Activated naive CD4-positive, alpha-beta T cell treated with anti-CD3 and anti-CD28 coated beads for 36 hours (primary cell): ENCODE measurements at regions not wholly inside any gene's neighbourhood (a gene's known extent, or its start where the extent isn't known, plus 50 kb on each side); places are given as distances from the start of the nearest gene placed in this dataset.

ENCODE experiments used
- CTCF ChIA-PET: fragments of 350-600 bp; sonication (Branson Sonifier 250); formaldehyde crosslinking; loops from one replicate; lab custom pipeline; 2021; ENCODE audit warnings: antibody characterized with exemption; lab: Charles Lee
- DNase-seq: peaks from one replicate; pipeline ENCODE4 v3.0.0-alpha.2; 2020
- H3K27ac Mint-ChIP-seq: one replicate; pipeline ENCODE4 v1.8.0; 2021; ENCODE audit warnings: mild to moderate bottlenecking, mixed read lengths
- H3K27me3 Mint-ChIP-seq: one replicate; pipeline ENCODE4 v1.8.0; 2021; ENCODE audit warnings: low read depth, mixed read lengths
- H3K36me3 Mint-ChIP-seq: one replicate; pipeline ENCODE4 v1.8.0; 2021; ENCODE audit warnings: low read depth, mixed read lengths
- H3K4me1 Mint-ChIP-seq: one replicate; pipeline ENCODE4 v1.8.0; 2021; ENCODE audit warnings: low read depth, mixed read lengths
- H3K4me3 Mint-ChIP-seq: one replicate; pipeline ENCODE4 v1.8.0; 2021; ENCODE audit warnings: mild to moderate bottlenecking, moderate library complexity, mixed read lengths
- H3K9me3 Mint-ChIP-seq: one replicate; pipeline ENCODE4 v1.8.0; 2021; ENCODE audit warnings: mixed read lengths
- intact Hi-C: fragments of 100-400 bp; cut with micrococcal nuclease; formaldehyde crosslinking; loops from one replicate; pipeline ENCODE4 v1.15.1; 2023

DNA sequence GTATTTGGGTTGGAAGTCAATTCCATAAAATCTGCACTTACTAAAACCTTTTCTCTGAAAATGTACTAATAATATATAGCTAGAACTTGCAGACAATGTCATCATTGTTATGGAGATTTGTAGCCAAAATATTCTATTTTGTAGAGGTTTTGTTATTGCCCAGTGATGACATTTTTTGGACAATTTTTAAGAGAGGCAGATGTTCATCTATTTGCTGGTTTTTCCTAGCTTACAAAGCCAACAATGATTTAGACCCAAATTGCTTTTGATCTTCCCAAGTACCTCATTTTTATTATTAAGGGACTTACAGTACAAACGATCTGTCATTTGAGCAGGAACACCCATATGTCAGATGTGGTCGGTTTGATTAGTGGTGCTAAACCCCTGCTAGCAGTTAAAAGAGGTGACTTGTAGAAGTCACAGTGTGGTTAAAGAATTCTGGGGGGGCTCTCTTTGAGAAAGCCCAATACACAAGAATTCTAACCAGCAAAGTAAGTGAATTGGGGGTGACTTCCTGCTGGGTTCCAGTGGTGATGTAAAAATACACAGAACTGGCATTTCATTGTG is 136.2 kb downstream of the KIT start:
- DNase-seq: no peak
- intact Hi-C loops: no loop called here
- H3K9me3 Mint-ChIP-seq: no peaks in the 10 kb centered on the region
- H3K36me3 Mint-ChIP-seq: no peaks in the 10 kb centered on the region
- no peak overlapping the region for H3K27ac Mint-ChIP-seq
- H3K4me3 Mint-ChIP-seq: no peak overlapping the region
- CTCF ChIA-PET: no interaction called here
- no peaks in the 10 kb centered on the region for H3K4me1 Mint-ChIP-seq
- H3K27me3 Mint-ChIP-seq: no peaks in the 10 kb centered on the region
